Amniotic epithelial cell (primary cell): ENCODE measurements at regions not wholly inside any gene's neighbourhood (a gene's known extent, or its start where the extent isn't known, plus 50 kb on each side); places are given as distances from the start of the nearest gene placed in this dataset.

Experiments
- DNase-seq: peaks from one replicate; pipeline ENCODE4 v3.0.0-alpha.2; 2010; ENCODE audit warnings: low read depth

DNA sequence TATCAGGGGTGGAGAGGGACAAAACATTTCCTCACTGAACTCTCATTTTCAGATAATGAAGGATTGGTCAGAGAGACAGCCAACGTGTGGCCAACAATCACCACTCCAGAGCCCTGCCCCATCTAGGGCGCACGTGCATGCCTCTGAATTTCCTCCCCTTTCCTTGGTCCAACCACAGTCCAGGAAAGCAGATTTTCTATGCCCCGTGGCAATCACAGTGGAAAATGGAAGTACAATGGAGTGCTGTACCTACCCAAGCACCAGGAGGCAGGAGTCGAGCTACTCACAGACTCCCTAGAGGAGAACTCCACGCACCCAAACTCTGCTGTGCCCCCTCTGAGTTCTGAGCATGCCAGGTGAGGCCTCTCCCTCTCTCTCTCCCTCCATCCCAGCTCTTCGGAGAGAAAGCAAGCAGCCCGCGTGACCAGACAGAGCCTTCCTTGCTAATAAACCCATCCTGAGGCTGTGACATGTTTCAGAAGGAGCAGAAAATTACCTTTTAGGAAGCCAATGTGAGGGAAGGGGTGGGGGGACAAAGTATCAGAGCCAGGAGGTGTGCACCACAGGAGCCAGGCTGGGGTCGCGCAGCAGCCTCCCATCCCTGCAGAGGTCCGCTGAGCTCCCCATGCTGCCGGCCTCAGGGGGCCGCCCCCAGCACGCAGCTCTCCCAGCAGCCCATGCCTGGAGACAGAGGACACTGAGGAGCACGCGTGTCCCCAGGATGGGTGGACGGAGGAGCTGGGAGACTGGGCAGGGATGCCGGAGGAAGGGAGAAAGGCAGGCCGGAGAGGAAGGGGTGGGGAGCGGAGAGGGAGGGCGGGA, 73.4 kb downstream of the PITPNM2 start:
- no peak for DNase-seq

DNA sequence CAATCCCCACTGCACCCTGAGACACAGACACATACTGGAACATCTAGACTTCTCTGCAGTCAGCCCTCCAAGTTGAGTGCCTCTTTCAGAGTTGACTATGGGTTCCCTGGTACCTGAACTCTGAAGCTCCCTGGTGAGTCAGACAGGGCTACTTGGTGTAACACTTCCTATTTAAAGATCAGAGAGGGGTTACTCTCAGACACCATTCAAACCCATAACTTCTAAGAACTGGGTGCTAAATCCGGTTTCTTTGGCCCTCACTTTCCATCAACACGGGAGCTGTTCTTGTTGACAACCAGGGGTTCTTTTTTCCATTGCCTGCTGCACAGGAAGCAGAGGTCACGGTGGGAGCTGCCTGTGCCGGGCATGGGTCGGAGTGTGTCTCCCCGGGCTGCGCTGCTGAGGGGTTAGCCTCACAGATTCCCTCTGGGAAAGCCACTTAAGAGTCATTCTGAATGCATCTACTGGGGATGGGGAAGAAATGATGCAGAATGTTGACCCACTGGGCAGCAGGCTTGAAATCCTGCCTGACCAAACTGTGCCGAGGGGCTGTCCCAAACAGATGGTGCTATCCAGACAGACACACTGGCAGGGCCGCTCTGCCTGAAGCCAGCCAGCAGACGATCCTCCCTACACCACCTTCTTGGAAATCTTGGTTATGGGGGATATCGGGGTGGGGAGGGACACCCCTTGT, 74.1 kb downstream of the PITPNM2 start:
- DNase-seq, result no peak

DNA sequence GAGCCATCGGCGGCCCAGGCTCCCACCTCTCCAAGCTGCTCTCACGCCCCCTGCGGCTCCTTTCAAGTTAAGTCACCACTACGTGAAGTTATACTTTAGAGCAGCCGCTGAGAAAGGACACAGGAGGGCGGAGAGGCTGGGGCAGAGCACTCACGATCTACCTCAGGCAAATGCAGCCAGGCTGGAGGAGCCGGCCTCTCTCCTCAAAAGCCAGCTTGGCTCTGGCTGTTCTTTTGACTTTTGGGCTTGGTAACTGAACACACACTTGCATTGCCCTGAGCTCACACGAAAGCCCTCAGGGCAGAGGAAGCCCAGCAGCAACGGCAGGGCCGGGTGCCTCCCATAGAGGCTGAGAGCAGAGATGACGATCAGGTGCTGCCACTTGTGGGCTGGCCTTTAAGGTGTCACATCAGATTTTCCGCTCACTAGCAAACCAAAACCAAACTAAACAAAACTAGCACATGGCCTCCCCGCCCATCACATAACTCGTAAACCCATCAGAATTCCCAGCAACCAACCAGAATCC, 75.2 kb downstream of the PITPNM2 start:
- peak; percentile 42 for DNase-seq

DNA sequence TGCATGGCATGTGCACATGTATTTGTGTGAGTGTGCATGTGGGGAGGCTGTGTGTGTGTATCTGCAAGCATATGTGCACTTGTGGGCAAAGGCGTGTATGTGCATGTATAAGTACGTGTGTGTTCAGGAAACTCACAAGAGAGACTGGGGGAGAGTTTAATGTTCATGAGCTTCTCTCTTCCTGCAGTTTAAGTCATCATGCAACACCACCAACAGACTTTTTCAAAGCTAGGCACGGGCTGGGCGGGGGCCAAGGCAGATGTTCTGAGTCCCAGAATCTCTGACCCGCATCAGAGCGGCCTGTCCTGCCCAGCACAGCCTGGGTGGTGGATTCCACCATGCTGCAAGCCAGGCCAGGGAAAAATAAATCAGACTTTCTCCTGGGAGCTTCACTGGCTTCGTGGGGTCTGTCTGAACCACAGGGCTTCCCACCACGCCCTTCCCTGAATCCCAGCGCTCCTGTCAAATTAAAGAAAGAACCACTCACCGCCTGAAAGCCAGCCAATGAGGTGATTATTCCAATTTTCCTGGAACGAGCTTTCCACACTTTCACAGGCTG, 75.7 kb downstream of the PITPNM2 start:
- no peak for DNase-seq

DNA sequence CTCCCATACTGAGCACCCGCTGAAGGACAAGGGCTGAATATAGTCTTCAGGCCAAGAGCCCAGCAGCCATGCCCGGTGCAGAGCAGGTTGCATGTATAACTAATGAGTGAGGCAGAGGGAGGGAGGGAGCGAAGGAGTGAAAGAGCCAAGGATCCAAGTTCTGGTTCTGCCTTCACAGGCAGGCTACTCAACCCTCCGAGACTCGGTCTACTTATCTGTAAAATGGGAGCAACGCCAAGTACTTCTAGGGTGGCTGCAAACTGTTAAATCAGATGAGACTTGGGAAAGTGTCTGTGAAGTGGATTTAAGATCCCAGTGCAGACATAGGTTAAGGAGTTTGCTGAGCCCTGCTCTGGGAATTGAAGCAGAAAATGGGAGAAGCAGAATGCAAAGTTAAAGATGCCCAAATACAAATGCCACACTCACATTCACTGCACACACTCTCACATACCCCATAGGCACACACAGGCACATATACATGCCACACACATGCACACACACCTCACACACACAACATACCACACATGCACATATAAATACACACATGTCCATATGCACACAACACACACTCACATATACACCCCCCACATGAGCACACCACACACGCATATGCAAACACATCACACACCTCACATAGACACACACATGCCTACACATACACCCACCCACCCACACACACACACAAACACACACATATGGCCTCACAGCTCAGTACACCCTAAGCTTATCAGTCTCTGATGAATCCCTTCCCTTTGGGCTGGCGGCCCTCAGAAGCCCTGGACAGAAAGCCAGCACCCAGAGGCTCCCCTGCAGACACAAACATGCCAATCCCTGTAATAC, 76.7 kb downstream of the PITPNM2 start:
- DNase-seq, result no peak

DNA sequence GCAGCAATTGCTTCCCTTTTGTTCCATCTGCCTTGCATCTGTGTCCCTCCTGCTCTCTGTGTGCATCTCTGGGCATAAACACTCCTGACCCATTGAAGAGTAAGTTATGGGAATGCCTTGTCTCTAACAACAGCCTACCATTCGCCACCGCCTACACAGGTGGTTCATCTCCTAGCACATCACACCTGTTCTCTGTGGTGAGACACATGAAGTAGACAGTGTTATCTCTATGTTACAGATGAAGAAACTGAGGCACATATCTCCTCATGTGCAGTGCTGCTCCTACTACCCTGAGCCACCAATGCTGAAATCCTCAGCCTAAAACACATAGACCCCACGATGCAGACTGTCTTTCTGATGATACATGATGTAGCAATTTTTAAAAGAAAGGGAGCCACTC, 77.6 kb downstream of the PITPNM2 start:
- no peak for DNase-seq

DNA sequence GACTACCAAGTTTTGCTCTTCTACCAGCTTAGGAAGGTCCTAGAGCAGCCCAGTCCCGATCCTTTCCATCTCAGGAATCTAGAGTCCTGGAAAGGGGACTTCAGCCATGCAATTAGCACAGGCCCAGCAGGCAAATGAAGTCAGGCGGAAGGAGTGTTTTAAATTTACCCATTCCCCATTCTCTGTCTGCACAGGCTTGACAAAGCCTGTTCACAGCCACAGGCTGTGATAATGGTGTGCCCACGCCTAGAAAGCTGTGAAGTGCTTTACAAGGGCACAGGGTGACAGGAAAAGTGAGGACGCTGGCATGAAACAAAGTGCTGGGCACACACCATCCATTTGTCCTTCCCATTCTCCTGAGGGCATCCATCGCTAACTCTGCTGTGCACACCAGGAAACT, 79.0 kb downstream of the PITPNM2 start:
- DNase-seq, result no peak

DNA sequence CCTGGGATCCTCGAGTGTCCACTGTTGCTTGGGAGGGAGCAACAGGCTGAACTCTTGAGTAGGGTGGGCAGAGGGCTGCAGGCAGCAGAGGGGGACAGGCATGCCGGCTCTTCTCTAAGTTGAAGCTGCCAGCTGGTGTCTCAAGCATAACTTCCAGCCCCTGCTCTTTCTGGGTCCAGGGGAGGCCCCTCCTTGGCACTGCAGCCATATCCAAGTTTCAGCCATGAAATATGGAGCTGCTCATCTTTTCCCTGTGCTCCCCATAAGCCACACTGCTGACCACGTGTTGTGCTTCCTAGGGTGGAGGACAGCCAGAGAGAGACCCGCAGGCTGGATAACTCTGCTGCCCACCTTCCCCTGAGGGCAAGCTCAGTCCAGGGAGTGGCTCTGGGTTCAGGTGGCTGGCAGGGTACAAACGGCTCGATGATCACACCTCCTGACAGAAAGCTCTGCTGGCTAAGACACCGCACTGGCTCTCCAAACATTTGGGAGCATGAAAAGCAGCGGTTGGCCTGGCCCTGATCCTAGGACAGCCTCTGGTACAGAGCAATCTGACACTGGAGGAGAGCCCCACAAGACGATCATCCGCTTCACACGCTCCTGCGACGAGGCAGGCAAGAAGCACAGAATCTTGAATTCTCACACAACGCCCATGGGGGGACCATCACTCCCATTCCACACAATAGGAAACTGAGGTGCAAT, 79.6 kb downstream of the PITPNM2 start:
- no peak for DNase-seq

DNA sequence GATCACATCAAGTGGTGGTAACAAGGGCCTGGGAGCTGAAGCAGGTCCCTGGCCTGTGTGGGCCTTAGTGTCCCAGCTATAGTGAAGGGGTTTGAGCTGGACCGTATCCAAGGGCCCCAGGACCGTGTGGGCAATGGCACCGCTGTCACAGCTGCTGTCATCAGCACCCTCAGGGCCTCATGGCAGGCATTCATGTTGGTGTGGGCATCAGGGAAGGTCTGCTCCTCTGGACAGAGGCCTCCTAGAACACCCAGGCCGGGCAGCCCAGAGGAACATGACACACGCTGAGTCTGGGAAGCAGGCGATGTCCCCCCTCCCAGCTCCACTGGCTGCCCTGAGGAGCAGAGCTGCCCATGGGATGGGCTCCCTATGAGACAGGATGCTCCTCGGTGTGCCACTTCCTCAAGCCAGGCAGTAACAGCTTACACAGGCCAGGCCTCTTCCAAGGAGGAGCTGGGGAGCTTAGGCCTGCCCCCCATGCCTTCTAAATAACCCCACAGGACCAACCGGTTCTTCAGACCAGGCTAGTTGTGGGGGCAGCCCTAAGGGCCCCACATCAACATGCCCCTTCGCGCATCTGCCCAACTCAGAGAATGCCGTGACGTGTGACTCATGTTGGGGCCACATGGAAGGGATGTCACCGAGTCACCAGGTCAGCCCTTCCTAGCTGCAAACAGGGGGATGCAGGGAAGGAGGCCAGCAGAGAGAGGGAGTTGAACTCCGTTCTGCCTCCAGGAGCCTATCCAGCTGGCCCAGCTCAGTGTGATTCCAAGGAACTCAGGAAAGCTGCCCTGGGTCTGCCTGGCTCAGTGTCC, 80.4 kb downstream of the PITPNM2 start:
- DNase-seq, result no peak

DNA sequence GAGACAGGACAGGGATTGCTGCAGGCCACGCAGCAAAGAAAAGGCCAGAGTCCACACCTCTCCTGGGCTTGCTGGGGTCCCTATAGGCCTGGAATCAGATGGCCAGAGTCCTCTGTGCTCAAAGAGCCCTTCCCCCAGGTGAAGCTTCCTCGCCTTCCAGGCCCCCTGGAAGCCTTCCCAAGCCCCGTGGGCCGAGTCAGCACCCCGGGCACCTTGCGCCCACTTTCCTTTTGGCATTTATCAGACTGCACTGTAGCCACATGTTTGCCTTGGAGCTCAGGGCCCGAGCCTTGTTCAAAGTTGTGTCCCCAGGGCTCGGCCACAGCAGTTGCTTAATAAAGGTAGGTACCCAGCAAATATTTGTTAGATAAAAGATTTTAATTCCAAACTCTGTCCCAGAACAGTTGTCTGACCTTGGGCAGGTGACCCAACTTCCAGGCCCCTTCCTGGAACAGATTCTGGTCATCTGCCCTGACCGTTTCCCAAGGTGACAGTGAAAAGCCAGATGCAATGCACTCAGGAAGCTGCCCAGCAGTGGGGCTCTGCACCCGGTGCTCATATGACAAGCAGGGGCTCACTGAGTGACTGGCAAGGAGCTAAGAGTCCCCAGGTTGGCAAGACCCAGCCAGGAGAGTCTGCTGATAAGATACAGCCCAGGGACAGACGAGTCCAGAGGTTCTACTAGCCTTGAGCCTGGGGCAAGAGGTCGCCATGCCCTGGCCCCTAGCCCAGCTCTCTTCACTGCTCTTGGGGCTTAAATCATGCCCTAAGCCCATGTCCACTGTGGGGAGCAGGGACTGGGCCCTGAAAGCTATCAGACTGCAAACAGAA, 81.2 kb downstream of the PITPNM2 start:
- no peak for DNase-seq

DNA sequence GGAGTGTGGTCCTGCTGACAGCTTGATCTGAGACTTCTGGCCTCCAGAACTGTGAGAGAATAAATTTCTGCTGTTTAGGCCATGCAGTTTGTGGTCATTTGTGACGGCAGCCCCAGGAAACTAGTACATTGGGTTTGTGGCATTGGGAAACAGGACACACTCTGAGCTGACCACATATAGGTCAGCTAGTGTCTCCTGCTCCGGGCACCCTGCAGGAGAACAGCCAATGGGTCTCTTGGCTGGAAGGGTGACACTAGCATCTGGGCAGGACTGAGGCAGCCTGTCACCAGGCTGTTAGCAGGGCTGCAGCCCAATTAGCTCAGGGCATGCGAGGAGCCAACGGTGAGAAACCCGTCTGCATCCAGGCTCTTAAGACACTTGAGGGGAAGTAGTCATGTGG, 83.2 kb downstream of the PITPNM2 start:
- DNase-seq, result peak; percentile 45

DNA sequence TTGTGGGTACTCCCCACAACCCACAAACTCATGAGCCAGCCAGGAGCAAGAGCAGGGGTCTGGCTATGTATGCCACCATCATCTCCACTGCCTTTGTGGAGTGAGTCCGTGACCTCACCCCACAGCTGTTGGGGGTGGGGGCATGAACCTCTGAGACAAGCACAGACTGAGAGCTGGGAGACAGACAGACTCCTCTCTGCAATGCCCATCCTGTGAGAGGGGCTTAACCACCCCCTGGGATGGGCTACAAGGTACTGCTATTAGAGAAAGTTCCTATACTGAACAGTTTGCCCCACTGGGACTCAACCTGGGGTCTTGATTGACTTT, 84.5 kb downstream of the PITPNM2 start:
- no peak for DNase-seq

DNA sequence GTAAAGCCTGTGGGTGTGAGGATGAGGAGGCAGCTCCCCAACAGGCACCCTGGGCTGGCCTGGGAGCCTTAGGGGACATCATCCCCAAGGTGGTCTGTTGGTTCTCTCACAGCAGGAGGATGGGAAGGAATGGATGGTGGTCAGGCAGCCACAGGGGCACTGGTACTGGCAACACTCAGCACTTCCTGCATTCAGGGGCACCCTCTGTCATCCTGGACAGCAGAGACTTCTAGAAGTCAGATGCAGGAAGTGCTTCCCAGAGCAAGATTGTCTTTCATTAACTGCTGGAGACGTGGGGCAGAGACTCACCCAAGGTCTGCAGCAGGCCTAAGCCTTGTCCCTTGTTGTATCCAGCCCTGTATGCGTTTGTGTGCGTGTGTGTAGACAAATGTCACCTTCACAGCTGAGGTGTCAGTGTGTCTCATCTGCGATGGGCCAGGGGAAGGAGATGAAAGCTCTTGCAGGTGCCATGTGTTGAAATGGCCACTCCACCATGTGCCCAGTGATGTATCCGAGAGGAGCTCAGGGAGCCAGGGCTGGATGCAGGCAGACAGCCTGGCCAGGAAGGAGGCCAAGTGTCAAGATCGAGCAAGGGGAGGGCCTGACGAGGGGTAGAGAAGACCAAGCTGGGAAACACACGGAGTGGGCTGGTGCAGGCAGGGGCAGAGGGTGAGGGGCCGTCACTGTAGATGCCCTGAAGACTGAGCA, 85.1 kb downstream of the PITPNM2 start:
- no peak for DNase-seq

DNA sequence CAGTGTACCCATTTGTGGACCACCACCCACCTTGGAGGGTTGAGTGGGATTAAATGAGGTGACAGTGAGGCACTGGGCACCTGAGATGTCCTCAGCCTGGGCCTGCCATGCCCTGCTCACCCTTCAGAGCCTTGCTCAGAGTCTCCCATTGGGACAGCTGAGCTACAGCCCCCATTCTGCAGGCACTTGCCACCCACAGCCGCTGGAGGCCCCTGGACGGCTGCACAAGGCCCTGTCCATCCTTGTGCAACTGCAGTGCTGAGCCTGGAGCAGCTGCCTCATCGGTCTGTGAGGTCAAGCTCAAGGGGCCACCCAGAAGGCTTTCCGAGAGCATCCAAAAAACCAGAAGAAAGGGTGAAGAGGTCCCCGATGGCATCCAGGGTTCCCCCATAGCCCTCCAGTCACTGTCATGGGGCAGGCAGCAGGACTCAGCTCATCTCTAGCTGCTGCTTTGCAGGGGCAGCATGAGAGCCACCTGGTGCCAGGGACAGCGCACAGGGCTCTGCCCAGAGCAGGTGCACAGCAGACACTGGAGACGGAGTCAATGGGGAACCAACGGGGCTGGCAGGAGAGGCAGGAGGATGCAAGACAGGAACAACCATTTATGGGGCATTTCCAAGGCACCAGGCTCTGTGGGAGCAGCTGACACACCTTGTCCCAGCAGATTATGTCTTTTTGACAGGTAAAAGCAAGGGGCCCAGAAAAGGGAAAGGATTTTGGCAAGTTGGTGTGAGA, 84.6 kb downstream of the ARL6IP4 start:
- DNase-seq, result no peak

DNA sequence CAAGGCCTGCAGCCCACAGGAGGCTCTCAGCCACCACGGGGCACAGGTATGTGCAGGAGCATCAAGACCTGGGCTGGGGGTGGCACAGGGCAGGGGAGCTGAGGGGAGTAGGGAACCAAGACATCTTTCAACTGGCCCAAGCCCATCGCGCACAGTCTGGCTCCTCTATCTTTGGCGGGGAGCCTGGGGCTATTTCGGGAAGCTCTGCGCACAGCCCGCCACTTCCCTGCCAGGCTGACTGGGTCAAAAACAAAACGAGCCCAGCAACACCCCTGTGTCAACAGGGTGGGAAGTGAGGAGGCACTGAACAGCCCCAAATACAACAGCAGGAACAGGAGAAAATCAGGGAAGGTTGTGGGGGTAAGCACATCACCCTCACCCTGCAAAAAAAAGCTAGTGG, 83.9 kb downstream of the ARL6IP4 start:
- DNase-seq, result no peak

DNA sequence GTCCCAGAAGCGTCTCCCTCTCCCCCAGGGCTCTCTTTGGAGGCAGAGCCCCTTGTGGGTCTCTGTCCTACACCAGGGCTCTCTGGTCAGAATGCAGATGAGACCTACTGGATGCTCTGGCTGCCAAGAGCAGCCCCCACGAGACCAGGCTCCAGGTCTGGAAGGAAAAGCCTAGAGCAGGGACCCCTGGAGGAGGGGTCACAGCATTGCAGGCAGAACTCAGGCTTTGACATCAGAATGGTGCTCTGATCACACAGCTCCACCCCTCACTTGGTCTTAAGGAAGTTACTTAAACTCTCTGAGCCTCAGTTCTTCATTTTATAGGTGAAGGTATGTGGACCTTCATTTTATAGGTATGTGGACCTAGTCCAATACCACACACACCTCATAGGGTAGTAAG, 83.1 kb downstream of the ARL6IP4 start:
- DNase-seq, result no peak

DNA sequence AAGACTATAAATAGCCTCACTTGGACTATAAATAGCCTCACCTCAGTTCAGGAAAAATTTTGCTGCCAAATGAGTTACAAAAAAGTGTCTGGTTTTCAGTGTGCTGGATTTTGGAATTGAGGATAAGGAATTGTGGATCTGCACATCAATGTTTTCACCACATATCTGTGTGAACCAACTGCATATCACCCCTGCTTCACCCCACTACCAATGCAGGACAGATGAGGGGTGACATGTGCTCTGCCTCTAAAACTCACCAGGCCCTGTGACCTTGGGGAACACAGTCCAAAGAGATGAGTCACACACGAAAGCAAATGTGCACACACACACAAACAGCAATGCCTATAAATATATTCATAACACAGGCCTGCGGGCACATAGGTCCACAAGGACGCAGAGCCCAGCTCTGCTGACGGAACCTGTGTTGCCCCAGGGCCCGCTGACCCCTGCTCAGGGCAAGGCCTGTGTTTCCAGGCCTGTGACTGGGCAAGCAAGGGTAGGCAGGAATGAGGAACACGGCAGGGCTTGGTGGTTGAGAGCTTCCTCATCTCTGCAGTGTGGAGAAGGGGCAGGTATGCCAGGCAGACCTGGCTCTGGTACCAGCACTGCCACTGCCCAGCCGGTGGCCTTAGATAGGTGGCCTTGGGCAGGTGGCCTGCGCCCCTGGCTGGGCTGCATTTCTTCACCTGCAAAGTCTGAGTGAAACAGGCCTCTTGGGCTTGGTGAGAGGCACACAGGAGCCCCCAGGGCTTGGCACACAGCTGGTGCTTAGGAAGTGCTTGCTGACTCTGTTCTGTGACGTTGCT, 82.4 kb downstream of the ARL6IP4 start:
- peak; percentile 77 for DNase-seq
